HepG2 (cell line): ENCODE measurements at regions not wholly inside any gene's neighbourhood (a gene's known extent, or its start where the extent isn't known, plus 50 kb on each side); places are given as distances from the start of the nearest gene placed in this dataset.

Experiments used
- AKAP8 ChIP-seq: sonication (generic); formaldehyde crosslinking; IDR thresholded peaks from 2 replicates; pipeline ENCODE4 v1.5.1; 2020; ENCODE audit warnings: mild to moderate bottlenecking, missing genetic modification reagents
- FOXK1 ChIP-seq: sonication (generic); formaldehyde crosslinking; IDR thresholded peaks from 2 replicates; pipeline ENCODE4 v1.4.0; 2020; ENCODE audit warnings: low read depth, missing genetic modification reagents, borderline replicate concordance
- FOXP4 ChIP-seq: sonication (generic); formaldehyde crosslinking; IDR thresholded peaks from 2 replicates; pipeline ENCODE4 v1.4.0; 2020; ENCODE audit warnings: missing genetic modification reagents
- FUBP1 ChIP-seq: sonication (generic); formaldehyde crosslinking; IDR thresholded peaks from 2 replicates; pipeline ENCODE4 v1.5.1; 2020; ENCODE audit warnings: missing genetic modification reagents, mild to moderate bottlenecking, borderline replicate concordance
- KMT2B ChIP-seq: IDR thresholded peaks from 2 replicates; pipeline ENCODE4 v1.6.1; 2016; ENCODE audit warnings: missing genetic modification reagents, missing compliant biosample characterization
- NFAT5 ChIP-seq: sonication (generic); formaldehyde crosslinking; IDR thresholded peaks from 2 replicates; pipeline ENCODE4 v1.4.0; 2020; ENCODE audit warnings: missing genetic modification reagents
- POLR2G ChIP-seq: fragments of 200-400 bp; formaldehyde crosslinking; IDR thresholded peaks from 2 replicates; pipeline ENCODE4 v1.6.1; 2018; ENCODE audit warnings: mild to moderate bottlenecking, low read depth, low read length, moderate library complexity
- SETDB1 ChIP-seq: sonication (generic); formaldehyde crosslinking; IDR thresholded peaks from 2 replicates; pipeline ENCODE4 v1.5.1; 2020; ENCODE audit warnings: missing genetic modification reagents, mild to moderate bottlenecking, borderline replicate concordance
- ZBTB21 ChIP-seq: sonication (generic); formaldehyde crosslinking; IDR thresholded peaks from 2 replicates; pipeline ENCODE4 v1.4.0; 2020; ENCODE audit warnings: missing genetic modification reagents
- ZMYM4 ChIP-seq: sonication (generic); formaldehyde crosslinking; IDR thresholded peaks from 2 replicates; pipeline ENCODE4 v1.8.1; 2023; ENCODE audit warnings: mild to moderate bottlenecking, missing genetic modification reagents
- ZNF451 ChIP-seq: sonication (generic); formaldehyde crosslinking; IDR thresholded peaks from 2 replicates; pipeline ENCODE4 v1.5.0; 2020; ENCODE audit warnings: mild to moderate bottlenecking, missing genetic modification reagents

- TF ChIP-seq FUBP1 (CRISPR knock-in tag) = no peak
- TF ChIP-seq AKAP8 (CRISPR knock-in tag) = no peak
- no peak for TF ChIP-seq KMT2B (CRISPR knock-in tag)
- no peak for TF ChIP-seq SETDB1
- TF ChIP-seq POLR2G = no peak
- no peak for TF ChIP-seq ZNF451
- peak; percentile 82 for TF ChIP-seq ZMYM4 (CRISPR knock-in tag)
- TF ChIP-seq FOXK1 (CRISPR knock-in tag) = no peak
- peak; percentile 21; the same call in 1 of the 2 replicates for TF ChIP-seq FOXP4
- TF ChIP-seq ZBTB21 = no peak
- TF ChIP-seq NFAT5 = no peak
Observed at GRCh38 chr6:26251354-26252076, 113.5 kb upstream of the BTN3A2 start (continued).
